NCI-H748 (cell line): ENCODE measurements at regions not wholly inside any gene's neighbourhood (a gene's known extent, or its start where the extent isn't known, plus 50 kb on each side); places are given as distances from the start of the nearest gene placed in this dataset.

Experiments
- DNase-seq: peaks from one replicate; lab custom pipeline; 2025; ENCODE audit not compliant: unreplicated experiment; lab: John Stamatoyannopoulos, UW

GRCh38 chr18:49662506-49662905 is 100.6 kb downstream of the LIPG start:
- DNase-seq = no peak

GRCh38 chr18:49658823-49659404 is 97.1 kb downstream of the LIPG start:
- DNase-seq = no peak

- DNase-seq = peak; percentile 5
These were observed 94.3 kb downstream of the LIPG start for GRCh38 chr18:49656073-49656692.

GRCh38 chr18:49655266-49656072 is 93.6 kb downstream of the LIPG start:
- no peak for DNase-seq

GRCh38 chr18:49654347-49654746 is 92.5 kb downstream of the LIPG start:
- DNase-seq = no peak

- no peak for DNase-seq
These were observed 91.2 kb downstream of the LIPG start for GRCh38 chr18:49652881-49653724.

- DNase-seq = no peak
These were observed 89.2 kb downstream of the LIPG start for GRCh38 chr18:49651033-49651432.

- DNase-seq = no peak
These were observed 88.6 kb downstream of the LIPG start for GRCh38 chr18:49650426-49650891.

GRCh38 chr18:49648811-49649210 is 87.0 kb downstream of the LIPG start:
- no peak for DNase-seq
